ENCODE measurements at regions not wholly inside any gene's neighbourhood (a gene's known extent, or its start where the extent isn't known, plus 50 kb on each side); places are given as distances from the start of the nearest gene placed in this dataset.
"Not testable (repeated sequence)": the region's sequence is repeated elsewhere in the genome, so short reads cannot be mapped to it uniquely, and the experiment has no call there.

- Histone ChIP-seq H3K27me3 (no peaks in the 10 kb centered on the region), H3K4me1 (no peaks in the 10 kb centered on the region), H3K9me3 (no peaks in the 10 kb centered on the region), H3K27ac (no peak overlapping the region), H3K36me3 (replicated peaks in 1 of 2; ENCODE audit: insufficient read depth in 1 of 2, low read depth in 2 of 2) (no peaks in the 10 kb centered on the region), H3K4me3 (no peak overlapping the region)
- no peak for TF ChIP-seq POLR2A (IDR thresholded peaks at IDR 0.05)
- TF ChIP-seq, protein P1, sequence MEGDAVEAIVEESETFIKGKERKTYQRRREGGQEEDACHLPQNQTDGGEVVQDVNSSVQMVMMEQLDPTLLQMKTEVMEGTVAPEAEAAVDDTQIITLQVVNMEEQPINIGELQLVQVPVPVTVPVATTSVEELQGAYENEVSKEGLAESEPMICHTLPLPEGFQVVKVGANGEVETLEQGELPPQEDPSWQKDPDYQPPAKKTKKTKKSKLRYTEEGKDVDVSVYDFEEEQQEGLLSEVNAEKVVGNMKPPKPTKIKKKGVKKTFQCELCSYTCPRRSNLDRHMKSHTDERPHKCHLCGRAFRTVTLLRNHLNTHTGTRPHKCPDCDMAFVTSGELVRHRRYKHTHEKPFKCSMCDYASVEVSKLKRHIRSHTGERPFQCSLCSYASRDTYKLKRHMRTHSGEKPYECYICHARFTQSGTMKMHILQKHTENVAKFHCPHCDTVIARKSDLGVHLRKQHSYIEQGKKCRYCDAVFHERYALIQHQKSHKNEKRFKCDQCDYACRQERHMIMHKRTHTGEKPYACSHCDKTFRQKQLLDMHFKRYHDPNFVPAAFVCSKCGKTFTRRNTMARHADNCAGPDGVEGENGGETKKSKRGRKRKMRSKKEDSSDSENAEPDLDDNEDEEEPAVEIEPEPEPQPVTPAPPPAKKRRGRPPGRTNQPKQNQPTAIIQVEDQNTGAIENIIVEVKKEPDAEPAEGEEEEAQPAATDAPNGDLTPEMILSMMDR (IDR thresholded peaks at IDR 0.05), result no peak
- intact Hi-C loops (cut with DNase I), result no loop called here
- 79 to 87% methylated on average over 1 of the region's 1 CpG for WGBS, 2 donors
- DNase-seq, result no peak
- ATAC-seq, result no peak
Measured at GRCh38 chr4:120215350-120215749, 148.7 kb upstream of the MAD2L1 start.

- intact Hi-C loops (cut with DNase I), result no loop called here
- Histone ChIP-seq H3K27me3 (no peaks in the 10 kb centered on the region), H3K9me3 (no peaks in the 10 kb centered on the region), H3K27ac (no peak overlapping the region), H3K36me3 (replicated peaks in 1 of 2; ENCODE audit: insufficient read depth in 1 of 2, low read depth in 2 of 2) (no peaks in the 10 kb centered on the region), H3K4me1 (no peaks in the 10 kb centered on the region), H3K4me3 (no peak overlapping the region)
- ATAC-seq (no peak), DNase-seq (no peak)
- TF ChIP-seq, protein P1 (IDR thresholded peaks at IDR 0.05), result no peak
- TF ChIP-seq POLR2A (IDR thresholded peaks at IDR 0.05), result no peak
- WGBS, 2 donors, result 63 to 68% methylated on average over 4 of the region's 4 CpGs
Measured at GRCh38 chr4:120211408-120212015, 144.9 kb upstream of the MAD2L1 start.

DNA sequence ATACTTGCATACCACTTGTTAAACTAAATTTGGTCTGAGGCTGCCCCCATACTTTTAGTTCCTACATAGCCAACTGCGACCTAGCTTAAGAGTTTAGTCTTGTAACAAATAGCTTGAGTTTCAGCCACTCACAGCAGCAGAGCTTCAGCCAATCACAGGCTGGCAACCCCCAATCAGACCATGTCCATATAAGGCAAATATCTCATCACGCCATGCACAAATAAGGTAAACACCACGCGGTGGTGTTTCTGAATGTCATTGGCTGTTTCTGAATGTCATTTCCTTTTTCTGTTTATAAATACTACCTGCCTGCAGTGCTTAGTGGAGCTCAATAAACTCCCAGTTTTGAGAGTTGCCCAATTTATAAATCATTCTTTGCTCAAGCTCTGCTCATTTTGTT lies 143.1 kb upstream of the MAD2L1 start:
- Histone ChIP-seq H3K4me1 (no peaks in the 10 kb centered on the region), H3K27me3 (no peaks in the 10 kb centered on the region), H3K27ac (no peak overlapping the region), H3K9me3 (no peaks in the 10 kb centered on the region), H3K36me3 (replicated peaks in 1 of 2; ENCODE audit: insufficient read depth in 1 of 2, low read depth in 2 of 2) (no peaks in the 10 kb centered on the region), H3K4me3 (no peak overlapping the region)
- DNase-seq (no peak), ATAC-seq (no peak)
- 81 to 87% methylated on average over 4 of the region's 4 CpGs for WGBS, 2 donors
- intact Hi-C loops (cut with DNase I), result no loop called here
- TF ChIP-seq, protein P1 (IDR thresholded peaks at IDR 0.05), result no peak
- no peak for TF ChIP-seq POLR2A (IDR thresholded peaks at IDR 0.05)

DNA sequence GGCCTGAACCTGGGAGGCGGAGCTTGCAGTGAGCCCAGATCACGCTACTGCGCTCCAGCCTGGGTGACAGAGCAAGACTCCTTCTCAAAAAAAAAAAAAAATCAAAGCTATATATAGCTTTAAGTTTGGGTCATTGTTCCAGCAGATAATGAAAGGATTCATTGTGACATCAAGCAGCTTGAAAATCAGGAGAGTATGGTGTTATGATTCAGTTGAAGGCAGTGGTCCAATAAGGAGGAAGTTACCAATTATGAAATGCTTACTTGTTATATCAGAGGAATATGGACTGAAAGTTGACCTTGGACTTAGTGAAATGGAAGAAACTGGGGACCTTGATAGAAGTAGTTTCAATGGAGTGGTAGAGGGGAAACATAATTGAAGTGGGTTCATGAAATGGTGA lies 140.4 kb upstream of the MAD2L1 start:
- intact Hi-C loops (cut with DNase I), result no loop called here
- 91 to 97% methylated on average over 3 of the region's 3 CpGs for WGBS, 2 donors
- Histone ChIP-seq H3K4me1 (no peaks in the 10 kb centered on the region), H3K27me3 (no peaks in the 10 kb centered on the region), H3K9me3 (no peaks in the 10 kb centered on the region), H3K4me3 (no peak overlapping the region), H3K36me3 (replicated peaks in 1 of 2; ENCODE audit: insufficient read depth in 1 of 2, low read depth in 2 of 2) (no peaks in the 10 kb centered on the region), H3K27ac (no peak overlapping the region)
- TF ChIP-seq, protein P1 (IDR thresholded peaks at IDR 0.05), result no peak
- no peak for TF ChIP-seq POLR2A (IDR thresholded peaks at IDR 0.05)
- no peak for ATAC-seq
- DNase-seq, result no peak

DNA sequence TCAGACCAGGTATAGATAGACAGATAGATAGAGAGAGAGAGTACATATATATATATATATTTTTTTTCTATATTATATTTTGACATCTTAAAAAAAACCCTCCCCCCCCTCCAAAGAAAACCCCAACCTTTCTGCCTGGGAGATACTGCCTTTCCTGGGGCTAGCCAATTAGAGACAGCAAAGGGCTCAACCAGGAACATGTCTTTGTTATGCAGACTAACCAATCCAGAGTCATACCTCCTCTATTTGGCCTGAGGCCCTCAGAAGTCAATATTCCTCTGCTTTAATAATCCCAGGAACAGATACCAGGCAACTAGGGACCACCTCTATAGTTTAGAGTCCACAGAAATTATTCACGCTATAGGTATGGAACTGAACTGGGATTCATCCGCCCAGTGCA lies 135.6 kb upstream of the MAD2L1 start:
- whole genome bisulfite sequencing, 2 donors, result 92 to 100% methylated on average over 2 of the region's 2 CpGs
- H3K4me1 ChIP-seq, result no peaks in the 10 kb centered on the region
- H3K4me3 ChIP-seq, result no peak overlapping the region
- no peak for ATAC-seq
- no peak for DNase-seq
- TF ChIP-seq POLR2A (IDR thresholded peaks at IDR 0.05), result no peak
- TF ChIP-seq, protein P1 (IDR thresholded peaks at IDR 0.05), result no peak
- intact Hi-C loops (cut with DNase I), result no loop called here
- H3K36me3 ChIP-seq (replicated peaks in 1 of 2; ENCODE audit: insufficient read depth in 1 of 2, low read depth in 2 of 2), result no peaks in the 10 kb centered on the region
- no peaks in the 10 kb centered on the region for H3K9me3 ChIP-seq
- no peak overlapping the region for H3K27ac ChIP-seq
- H3K27me3 ChIP-seq, result no peaks in the 10 kb centered on the region

DNA sequence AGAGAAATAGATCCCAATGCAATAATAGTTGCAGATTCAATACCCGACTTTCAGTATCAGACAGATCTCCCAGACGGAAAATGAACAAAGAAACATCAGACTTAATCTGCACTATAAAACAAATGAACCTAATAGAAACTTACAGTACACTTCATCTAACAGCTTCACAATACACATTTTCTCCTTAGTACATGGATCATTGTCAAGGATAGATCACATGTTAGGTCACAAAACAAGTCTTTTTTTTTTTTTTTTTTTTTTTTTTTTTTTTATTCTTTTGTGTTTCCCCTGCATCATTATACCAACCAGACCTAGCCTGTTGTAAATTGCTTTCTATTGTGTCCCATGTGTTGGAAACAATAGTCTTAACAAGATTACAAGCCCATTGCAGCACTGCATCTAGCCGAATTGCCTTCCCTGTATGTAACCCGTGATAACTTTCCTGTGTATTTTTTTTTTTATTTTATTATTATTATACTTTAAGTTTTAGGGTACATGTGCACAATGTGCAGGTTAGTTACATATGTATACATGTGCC lies 134.0 kb upstream of the MAD2L1 start:
- H3K9me3 ChIP-seq; ATAC-seq; H3K4me1 ChIP-seq; H3K36me3 ChIP-seq (replicated peaks in 1 of 2; ENCODE audit: insufficient read depth in 1 of 2, low read depth in 2 of 2); H3K27me3 ChIP-seq; DNase-seq; H3K27ac ChIP-seq; intact Hi-C loops (cut with DNase I); H3K4me3 ChIP-seq: not testable (repeated sequence)
- whole genome bisulfite sequencing, 2 donors, result 71 to 86% methylated on average over 4 of the region's 4 CpGs
